ENCODE measurements at regions not wholly inside any gene's neighbourhood (a gene's known extent, or its start where the extent isn't known, plus 50 kb on each side); places are given as distances from the start of the nearest gene placed in this dataset.
"Not testable (repeated sequence)": the region's sequence is repeated elsewhere in the genome, so short reads cannot be mapped to it uniquely, and the experiment has no call there.

- Histone ChIP-seq H2BK12ac (ENCODE audit: insufficient read length, low read depth, low read length) (no peak overlapping the region), H3K14ac (ENCODE audit: insufficient read depth, low read length) (no peak overlapping the region), H2BK5ac (ENCODE audit: insufficient read length, low read length) (no peak overlapping the region), H3K56ac (ENCODE audit: insufficient read length, low read depth, low read length) (no peak overlapping the region), H3K9ac (ENCODE audit: extremely low read depth, insufficient read length, low read length) (no peak overlapping the region), H2AK5ac (ENCODE audit: insufficient read length, low read length) (no peak overlapping the region), H3K27ac (ENCODE audit: insufficient read length, low read depth, low read length) (no peak overlapping the region), H3K4me2 (ENCODE audit: insufficient read depth, insufficient read length, low read length) (no peak overlapping the region), H2BK120ac (ENCODE audit: low read depth, low read length, poor library complexity, severe bottlenecking) (no peak overlapping the region), H3K79me2 (ENCODE audit: insufficient read depth, low read length) (no peaks in the 10 kb centered on the region), H3K27me3 (ENCODE audit: insufficient read depth, low read length) (no peaks in the 10 kb centered on the region), H3K9me3 (ENCODE audit: control insufficient read depth, low read depth, low read length) (no peaks in the 10 kb centered on the region), H3K4me1 (ENCODE audit: insufficient read depth, low read length) (no peaks in the 10 kb centered on the region), H2AFZ (ENCODE audit: low read length) (no peak overlapping the region), H3T11ph (ENCODE audit: low read length) (no peak overlapping the region), H3K23ac (ENCODE audit: insufficient read length, low read depth, low read length) (no peak overlapping the region), H3K79me1 (ENCODE audit: insufficient read depth, low read depth, low read length, poor library complexity, severe bottlenecking) (no peaks in the 10 kb centered on the region), H4K91ac (ENCODE audit: insufficient read length, low read depth, low read length) (no peak overlapping the region), H4K20me1 (ENCODE audit: control insufficient read depth, insufficient read depth, insufficient read length) (no peaks in the 10 kb centered on the region), H3K18ac (ENCODE audit: insufficient read length, low read depth, low read length) (no peak overlapping the region), H3K23me2 (ENCODE audit: insufficient read length, low read depth, low read length, poor library complexity, severe bottlenecking) (no peaks in the 10 kb centered on the region), H4K8ac (replicated peaks; ENCODE audit: insufficient read length, low read depth, low read length) (no peak overlapping the region), H2BK20ac (ENCODE audit: low read depth, low read length, poor library complexity, severe bottlenecking) (no peak overlapping the region), H4K5ac (ENCODE audit: insufficient read length, low read depth, low read length) (no peak overlapping the region), H3K4ac (ENCODE audit: low read depth, low read length) (no peak overlapping the region), H2BK15ac (ENCODE audit: low read depth, low read length) (no peak overlapping the region)
- TF ChIP-seq, protein P1, sequence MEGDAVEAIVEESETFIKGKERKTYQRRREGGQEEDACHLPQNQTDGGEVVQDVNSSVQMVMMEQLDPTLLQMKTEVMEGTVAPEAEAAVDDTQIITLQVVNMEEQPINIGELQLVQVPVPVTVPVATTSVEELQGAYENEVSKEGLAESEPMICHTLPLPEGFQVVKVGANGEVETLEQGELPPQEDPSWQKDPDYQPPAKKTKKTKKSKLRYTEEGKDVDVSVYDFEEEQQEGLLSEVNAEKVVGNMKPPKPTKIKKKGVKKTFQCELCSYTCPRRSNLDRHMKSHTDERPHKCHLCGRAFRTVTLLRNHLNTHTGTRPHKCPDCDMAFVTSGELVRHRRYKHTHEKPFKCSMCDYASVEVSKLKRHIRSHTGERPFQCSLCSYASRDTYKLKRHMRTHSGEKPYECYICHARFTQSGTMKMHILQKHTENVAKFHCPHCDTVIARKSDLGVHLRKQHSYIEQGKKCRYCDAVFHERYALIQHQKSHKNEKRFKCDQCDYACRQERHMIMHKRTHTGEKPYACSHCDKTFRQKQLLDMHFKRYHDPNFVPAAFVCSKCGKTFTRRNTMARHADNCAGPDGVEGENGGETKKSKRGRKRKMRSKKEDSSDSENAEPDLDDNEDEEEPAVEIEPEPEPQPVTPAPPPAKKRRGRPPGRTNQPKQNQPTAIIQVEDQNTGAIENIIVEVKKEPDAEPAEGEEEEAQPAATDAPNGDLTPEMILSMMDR (conservative IDR thresholded peaks at IDR 0.05): no peak
- peaks cover 7 to 10% of the 10 kb centered on the region in 2 experiments; a peak in 1 of 4 replicates for H3K4me1 Mint-ChIP-seq
- WGBS (ENCODE audit: extremely low coverage, insufficient read length, low lambda C conversion rate): no CpG with 5 or more reads among the region's 2 CpGs
- H3K4me3 Mint-ChIP-seq: no peak overlapping the region
- H3K27me3 Mint-ChIP-seq (ENCODE audit: low read depth): no peaks in the 10 kb centered on the region
- H3K9me3 Mint-ChIP-seq: no peaks in the 10 kb centered on the region
- DNase-seq: no peak
- H3K27ac Mint-ChIP-seq: no peak overlapping the region
- no peaks in the 10 kb centered on the region for H3K36me3 Mint-ChIP-seq (ENCODE audit: insufficient read depth in 1 of 3, low read depth in 3 of 3)
Observed at GRCh38 chr18:30432349-30432748, 610.2 kb downstream of the DSC3 start.

DNA sequence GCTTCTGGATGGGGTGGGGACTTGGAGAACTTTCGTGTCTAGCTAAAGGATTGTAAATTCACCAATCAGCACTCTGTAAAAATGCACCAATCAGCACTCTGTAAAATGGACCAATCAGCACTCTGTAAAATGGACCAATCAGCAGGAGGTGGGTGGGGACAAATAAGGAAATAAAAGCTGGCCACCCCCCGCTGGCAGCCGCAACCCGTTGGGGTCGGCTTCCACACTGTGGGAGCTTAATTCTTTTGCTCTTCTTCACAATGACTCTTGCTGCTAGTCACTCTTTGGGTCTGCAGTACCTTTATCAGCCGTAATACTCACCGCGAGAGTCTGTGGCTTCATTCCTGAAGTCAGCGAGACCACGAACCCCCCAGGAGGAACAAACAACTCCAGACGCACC is 623.1 kb downstream of the DSC3 start:
- not testable (repeated sequence) for H3K9me3 Mint-ChIP-seq; H2AK5ac ChIP-seq (ENCODE audit: insufficient read length, low read length); H3K36me3 Mint-ChIP-seq (ENCODE audit: insufficient read depth in 1 of 3, low read depth in 3 of 3); H2BK12ac ChIP-seq (ENCODE audit: insufficient read length, low read depth, low read length); H2BK15ac ChIP-seq (ENCODE audit: low read depth, low read length); H3K79me1 ChIP-seq (ENCODE audit: insufficient read depth, low read depth, low read length, poor library complexity, severe bottlenecking); H3K9me3 ChIP-seq (ENCODE audit: control insufficient read depth, low read depth, low read length); H3K56ac ChIP-seq (ENCODE audit: insufficient read length, low read depth, low read length); H4K20me1 ChIP-seq (ENCODE audit: control insufficient read depth, insufficient read depth, insufficient read length); H3K27ac Mint-ChIP-seq; H4K91ac ChIP-seq (ENCODE audit: insufficient read length, low read depth, low read length); H3K4me2 ChIP-seq (ENCODE audit: insufficient read depth, insufficient read length, low read length); DNase-seq; H2BK20ac ChIP-seq (ENCODE audit: low read depth, low read length, poor library complexity, severe bottlenecking); H3K23me2 ChIP-seq (ENCODE audit: insufficient read length, low read depth, low read length, poor library complexity, severe bottlenecking); H3K27ac ChIP-seq (ENCODE audit: insufficient read length, low read depth, low read length); H3K23ac ChIP-seq (ENCODE audit: insufficient read length, low read depth, low read length); H4K8ac ChIP-seq (replicated peaks; ENCODE audit: insufficient read length, low read depth, low read length); H3K4ac ChIP-seq (ENCODE audit: low read depth, low read length); H3K4me1 Mint-ChIP-seq; H4K5ac ChIP-seq (ENCODE audit: insufficient read length, low read depth, low read length); H3K79me2 ChIP-seq (ENCODE audit: insufficient read depth, low read length); H3K27me3 Mint-ChIP-seq (ENCODE audit: low read depth); H3T11ph ChIP-seq (ENCODE audit: low read length); H3K4me3 Mint-ChIP-seq; H3K14ac ChIP-seq (ENCODE audit: insufficient read depth, low read length); H3K9ac ChIP-seq (ENCODE audit: extremely low read depth, insufficient read length, low read length); H3K4me1 ChIP-seq (ENCODE audit: insufficient read depth, low read length); H3K18ac ChIP-seq (ENCODE audit: insufficient read length, low read depth, low read length); H2AFZ ChIP-seq (ENCODE audit: low read length); H3K27me3 ChIP-seq (ENCODE audit: insufficient read depth, low read length); H2BK120ac ChIP-seq (ENCODE audit: low read depth, low read length, poor library complexity, severe bottlenecking); H2BK5ac ChIP-seq (ENCODE audit: insufficient read length, low read length)
- whole genome bisulfite sequencing (ENCODE audit: extremely low coverage, insufficient read length, low lambda C conversion rate): no CpG with 5 or more reads among the region's 11 CpGs
